MM.1S (cell line): ENCODE measurements at regions not wholly inside any gene's neighbourhood (a gene's known extent, or its start where the extent isn't known, plus 50 kb on each side); places are given as distances from the start of the nearest gene placed in this dataset.

ENCODE experiments used
- CTCF ChIP-seq: fragments of 300-600 bp; sonication (generic); IDR thresholded peaks from 2 replicates; pipeline ENCODE4 v1.5.1; 2016; ENCODE audit warnings: antibody characterized with exemption, low read length, mixed read lengths
- EZH2 ChIP-seq: fragments of 300-600 bp; sonication (generic); optimal IDR thresholded peaks from 2 replicates; pipeline ENCODE3; 2017; ENCODE audit warnings: low read depth, mild to moderate bottlenecking, antibody characterized with exemption, low read length, mixed read lengths

DNA sequence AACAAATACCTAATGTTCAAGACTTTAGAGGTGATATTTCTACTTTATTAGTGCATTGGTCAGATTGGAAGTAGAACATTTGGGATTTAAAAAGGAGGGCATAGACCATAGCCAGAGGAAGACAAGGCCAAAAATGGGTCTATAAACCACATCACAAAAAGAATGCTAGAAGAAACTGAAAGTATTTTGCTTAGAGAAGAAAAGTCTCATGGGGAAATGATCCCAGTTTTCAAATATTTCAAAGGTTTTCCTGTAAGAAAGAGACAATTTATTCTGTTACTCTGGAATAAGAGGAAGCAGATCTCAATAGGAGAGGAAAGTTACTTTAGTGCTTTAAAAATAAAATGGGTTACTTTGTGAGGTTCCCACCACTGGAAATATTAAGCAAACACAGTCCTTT, 341.4 kb downstream of the TNS1 start:
- TF ChIP-seq CTCF = no peak
- TF ChIP-seq EZH2 = no peak
